HG02678 (cell line): ENCODE measurements at regions not wholly inside any gene's neighbourhood (a gene's known extent, or its start where the extent isn't known, plus 50 kb on each side); places are given as distances from the start of the nearest gene placed in this dataset.
"Not testable (repeated sequence)": the region's sequence is repeated elsewhere in the genome, so short reads cannot be mapped to it uniquely, and the experiment has no call there.

Source experiments
- ATAC-seq: cut with Tn5 transposase; IDR thresholded peaks from one replicate; pipeline ENCODE4 v1.9.1; 2021; ENCODE audit warnings: mild to moderate bottlenecking, moderate library complexity; ENCODE audit not compliant: unreplicated experiment

GRCh38 chr21:20424943-20425342, 573.3 kb upstream of the NCAM2 start:
- no peak for ATAC-seq

GRCh38 chr21:20425856-20426255, 572.4 kb upstream of the NCAM2 start:
- ATAC-seq: no peak

DNA sequence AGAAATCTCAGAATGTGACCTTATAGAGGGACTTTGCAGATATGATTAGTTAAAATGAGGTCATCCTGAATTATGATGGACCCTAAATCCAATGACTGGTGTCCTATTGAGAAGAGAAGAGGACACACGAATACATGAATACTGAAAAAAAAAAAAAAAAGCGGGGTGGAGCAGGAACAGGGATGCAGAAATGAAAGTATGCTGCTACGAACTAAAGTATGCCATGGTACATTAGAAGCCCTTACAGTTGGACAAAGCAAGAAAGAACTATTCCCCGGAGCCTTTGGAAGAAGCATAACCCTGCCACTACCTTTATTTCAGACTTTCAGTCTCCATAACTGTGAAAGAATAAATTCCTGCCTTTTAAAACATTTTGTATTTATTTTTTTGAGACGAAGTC, 557.9 kb upstream of the NCAM2 start:
- no peak for ATAC-seq

- no peak for ATAC-seq
These were observed 554.6 kb upstream of the NCAM2 start for GRCh38 chr21:20443558-20444155.

DNA sequence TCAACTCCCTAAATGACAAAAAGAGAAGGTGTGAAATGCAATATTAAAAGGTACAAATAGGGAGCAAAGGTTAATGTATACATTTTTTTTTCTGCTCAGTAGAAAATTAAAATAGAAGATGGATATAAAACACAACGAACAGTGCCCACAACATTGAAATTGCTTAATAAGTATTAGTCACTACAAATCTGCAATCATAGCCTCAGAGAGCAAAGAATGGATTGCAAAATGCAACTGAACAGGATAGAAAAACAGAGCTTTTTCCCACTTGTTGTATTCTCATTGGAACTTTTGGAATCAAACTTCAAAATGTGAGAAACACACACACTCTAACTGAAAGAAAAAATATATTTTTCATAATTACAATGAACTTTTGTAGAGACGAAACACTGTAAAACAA, 552.2 kb upstream of the NCAM2 start:
- no peak for ATAC-seq

DNA sequence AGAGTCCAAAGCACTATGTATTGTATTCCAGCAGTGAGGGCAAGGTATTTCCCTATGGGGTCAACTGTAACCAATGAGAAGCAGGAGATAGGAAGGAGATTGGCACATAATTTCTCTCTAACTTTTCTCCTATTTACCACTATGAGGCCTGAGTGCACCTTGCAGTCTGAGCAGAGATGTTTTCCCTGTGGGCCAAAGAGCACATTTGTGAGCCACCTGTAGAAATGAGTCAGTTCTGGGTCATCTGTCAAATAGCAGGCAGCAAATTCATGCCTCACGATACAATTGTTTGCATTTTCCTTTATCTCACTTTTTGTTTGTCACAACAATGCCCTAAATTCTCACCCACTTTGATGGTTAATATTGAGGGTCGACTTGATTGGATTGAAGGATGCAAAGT, 547.2 kb upstream of the NCAM2 start:
- no peak for ATAC-seq

DNA sequence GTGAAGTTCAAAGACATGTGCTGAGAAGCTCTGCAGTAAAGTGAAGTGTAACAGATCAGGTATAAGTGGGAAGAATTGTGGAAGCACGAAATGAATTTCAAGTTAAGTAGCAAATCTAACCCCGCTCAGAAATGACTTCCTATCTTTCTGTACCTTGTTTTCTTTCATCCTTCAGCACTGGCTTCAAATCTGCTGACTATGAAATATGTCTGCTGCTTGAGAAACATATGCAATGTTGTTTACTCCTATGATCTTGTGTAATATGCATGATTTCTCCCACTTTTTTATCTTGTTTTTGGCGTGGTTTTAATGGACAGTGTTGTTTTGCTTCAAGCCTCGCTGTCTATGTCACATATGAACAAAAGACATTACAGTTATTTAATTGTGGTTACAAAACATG, 545.3 kb upstream of the NCAM2 start:
- ATAC-seq: no peak

- no peak for ATAC-seq
These were observed 538.4 kb upstream of the NCAM2 start for GRCh38 chr21:20459838-20460237.

DNA sequence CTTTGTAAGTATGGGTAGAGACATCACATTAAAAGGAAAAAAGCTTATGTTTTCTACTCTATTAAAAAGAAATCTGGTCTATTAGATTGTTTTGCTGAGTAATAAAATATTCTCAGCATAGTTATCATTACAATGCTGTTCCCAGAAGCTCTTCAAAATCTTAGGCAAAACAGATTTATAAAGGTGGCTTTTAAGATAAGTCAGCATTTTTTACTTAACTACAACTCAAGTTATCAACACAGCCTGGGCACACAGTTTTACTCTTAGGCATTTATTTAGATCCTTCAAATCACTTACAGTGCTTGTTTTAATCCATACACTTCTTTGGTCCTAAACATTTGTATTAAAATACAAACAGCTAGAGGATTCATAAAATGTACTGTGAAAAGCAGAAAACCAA, 534.8 kb upstream of the NCAM2 start:
- no peak for ATAC-seq

DNA sequence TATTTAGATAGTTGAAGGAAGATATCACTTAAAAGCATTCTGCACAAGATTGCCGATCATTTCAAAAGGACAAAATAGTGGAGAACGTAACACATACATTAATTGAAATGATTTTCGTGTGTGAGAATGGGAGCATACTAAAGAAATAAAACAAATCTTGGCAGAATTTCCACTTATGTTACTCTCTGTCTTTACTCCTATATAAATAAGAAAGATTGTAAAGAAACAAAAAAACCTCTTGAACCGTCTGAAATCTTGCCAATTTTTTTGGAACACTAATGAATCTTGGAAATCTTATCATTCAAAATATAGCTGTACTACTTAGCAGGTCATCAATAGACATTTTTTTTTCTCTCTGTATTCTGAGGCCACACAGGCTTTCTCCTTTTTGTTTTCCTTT, 528.8 kb upstream of the NCAM2 start:
- ATAC-seq: no peak

DNA sequence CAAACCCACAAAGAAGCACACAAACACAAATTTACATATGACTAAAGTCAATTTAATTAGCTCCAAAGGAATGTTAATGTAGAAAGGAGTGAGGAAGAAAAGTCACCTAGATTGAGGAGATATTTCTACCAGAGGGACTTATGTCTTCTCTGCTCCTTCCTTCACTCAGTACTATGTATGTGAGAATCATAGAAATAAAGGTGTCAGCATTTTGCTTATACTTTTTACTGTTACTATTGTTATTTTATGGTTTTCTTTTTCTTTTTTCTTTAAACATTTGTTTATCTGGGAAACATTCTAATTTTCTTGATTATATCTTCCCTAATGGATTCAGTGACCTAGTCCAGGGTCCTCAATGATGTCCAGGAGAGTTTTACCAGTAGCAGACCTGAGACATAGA, 511.9 kb upstream of the NCAM2 start:
- ATAC-seq: no peak

GRCh38 chr21:20502915-20503314, 495.3 kb upstream of the NCAM2 start:
- not testable (repeated sequence) for ATAC-seq

DNA sequence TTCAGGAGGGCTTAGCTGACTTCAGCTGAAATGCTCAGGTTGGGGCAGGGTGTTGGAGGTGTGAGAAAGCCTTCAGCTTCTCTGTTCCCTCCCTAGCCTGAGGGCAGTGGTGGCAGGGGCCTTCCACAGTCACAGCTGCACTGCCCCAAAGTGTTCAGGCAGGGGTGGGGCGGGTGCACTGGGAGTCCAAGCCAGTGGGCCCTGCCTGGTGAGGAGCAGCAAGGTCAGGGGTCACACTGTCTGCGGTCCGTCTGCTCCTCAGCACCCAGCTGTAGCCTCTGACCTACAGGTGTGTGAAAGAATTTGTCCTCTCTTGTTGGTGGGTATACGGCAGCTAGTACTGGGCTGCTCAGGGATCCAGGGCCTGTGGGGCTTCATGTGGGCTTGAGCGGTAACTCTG, 490.4 kb upstream of the NCAM2 start:
- ATAC-seq: no peak

GRCh38 chr21:20511216-20511880, 486.9 kb upstream of the NCAM2 start:
- ATAC-seq: no peak

DNA sequence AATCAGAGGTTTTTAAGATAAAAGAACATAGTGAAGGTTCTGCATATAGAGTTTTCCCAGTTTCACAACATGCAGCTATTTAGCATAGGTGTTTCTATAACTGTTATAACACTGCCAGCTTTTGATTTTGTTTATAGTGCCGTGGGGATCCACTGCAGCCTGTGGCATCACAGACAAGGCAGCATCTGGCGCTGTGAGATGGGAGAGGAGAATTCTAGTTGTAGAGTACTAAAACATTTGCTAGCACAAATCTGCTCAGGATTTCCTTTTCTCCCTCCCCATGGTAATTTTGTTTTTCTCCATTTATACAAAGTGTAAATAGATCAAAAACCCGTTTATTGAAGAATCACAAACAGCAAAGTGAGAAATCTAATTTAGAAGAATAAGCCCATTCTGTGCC, 482.8 kb upstream of the NCAM2 start:
- ATAC-seq: no peak

DNA sequence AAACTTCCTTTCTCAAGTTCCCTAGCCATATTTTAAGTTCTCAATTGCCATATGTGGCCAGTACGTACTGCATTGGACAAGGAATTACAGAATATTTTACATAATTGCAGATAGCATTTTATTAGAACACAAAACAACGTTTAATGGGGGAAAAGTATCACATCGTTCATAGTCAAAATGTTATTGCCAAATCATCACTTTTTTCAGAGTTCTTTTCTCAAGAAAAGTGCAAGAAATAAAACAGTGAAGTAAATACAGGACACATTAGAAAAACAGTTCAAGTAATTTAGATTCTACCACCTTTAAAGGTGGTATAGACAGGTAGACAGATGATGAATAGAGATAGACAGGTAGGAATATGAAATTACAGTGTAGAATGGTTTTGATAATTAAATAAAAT, 479.1 kb upstream of the NCAM2 start:
- no peak for ATAC-seq

- no peak for ATAC-seq
These were observed 475.6 kb upstream of the NCAM2 start for GRCh38 chr21:20522611-20523010.

DNA sequence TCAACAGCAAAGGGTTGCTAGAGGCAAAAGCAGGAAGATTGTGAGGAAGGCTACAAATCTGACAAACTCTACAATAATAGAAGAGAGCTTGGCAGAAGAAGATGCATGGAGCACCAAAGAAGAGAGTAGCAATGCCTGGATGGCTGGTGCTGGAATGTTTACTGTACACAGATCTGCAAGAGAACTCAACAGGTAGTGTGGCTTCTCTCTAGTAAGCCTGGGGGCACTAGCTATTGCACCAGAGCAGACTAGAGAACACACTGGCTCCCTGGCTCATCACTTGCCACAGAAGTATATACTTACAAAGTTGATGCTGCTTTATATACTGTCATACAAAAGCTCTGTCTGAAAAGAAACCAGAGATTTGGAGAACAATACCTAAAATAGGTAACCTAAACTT, 475.0 kb upstream of the NCAM2 start:
- ATAC-seq: no peak

- ATAC-seq: no peak
These were observed 470.3 kb upstream of the NCAM2 start for GRCh38 chr21:20527731-20528460.

DNA sequence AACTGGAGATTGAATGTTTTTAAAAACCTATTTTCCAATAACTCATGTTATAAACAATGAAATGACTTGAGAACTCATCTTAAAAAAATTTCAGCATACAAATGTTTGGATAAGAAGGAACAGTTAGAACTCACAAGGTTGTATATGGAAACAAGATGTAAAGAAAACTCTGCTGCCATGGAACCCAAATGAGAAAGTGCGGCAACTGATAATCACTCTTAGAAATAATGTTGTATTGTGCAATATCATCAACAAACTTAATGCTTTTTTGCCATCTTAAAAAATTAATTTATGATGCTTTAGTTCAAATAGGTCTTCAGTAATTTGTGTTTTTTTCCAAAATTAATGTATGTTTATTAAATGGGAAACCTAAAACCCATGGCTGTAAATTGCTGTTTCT, 461.1 kb upstream of the NCAM2 start:
- no peak for ATAC-seq

- ATAC-seq: no peak
These were observed 460.1 kb upstream of the NCAM2 start for GRCh38 chr21:20538039-20538658.

DNA sequence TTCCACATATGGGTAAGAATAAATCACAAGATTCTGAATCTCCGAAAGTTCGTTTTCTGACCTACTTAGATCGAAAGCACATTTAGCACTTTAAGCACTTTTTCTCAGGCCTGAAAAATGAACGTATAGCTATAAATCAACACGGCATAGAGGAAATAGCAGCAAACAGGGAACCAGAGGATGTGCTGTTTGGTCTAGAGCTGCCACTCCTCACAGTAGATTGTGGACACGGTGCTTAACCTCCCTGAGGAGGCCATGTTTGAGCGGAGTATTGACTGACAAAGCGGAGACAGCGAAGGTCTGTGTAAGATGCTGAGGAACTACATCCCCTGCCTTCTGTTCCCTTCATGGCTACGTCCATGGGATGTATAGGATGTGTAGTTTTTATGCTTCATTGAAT, 452.8 kb upstream of the NCAM2 start:
- ATAC-seq: no peak
